H1 (cell line): ENCODE measurements at regions not wholly inside any gene's neighbourhood (a gene's known extent, or its start where the extent isn't known, plus 50 kb on each side); places are given as distances from the start of the nearest gene placed in this dataset.

Experiments
- SUZ12 ChIP-seq: fragments of 200-600 bp; sonication (generic); IDR thresholded peaks from 2 replicates; pipeline ENCODE4 v1.6.1; 2012; ENCODE audit warnings: mild to moderate bottlenecking, inconsistent platforms, low read length, moderate library complexity, mixed read lengths

DNA sequence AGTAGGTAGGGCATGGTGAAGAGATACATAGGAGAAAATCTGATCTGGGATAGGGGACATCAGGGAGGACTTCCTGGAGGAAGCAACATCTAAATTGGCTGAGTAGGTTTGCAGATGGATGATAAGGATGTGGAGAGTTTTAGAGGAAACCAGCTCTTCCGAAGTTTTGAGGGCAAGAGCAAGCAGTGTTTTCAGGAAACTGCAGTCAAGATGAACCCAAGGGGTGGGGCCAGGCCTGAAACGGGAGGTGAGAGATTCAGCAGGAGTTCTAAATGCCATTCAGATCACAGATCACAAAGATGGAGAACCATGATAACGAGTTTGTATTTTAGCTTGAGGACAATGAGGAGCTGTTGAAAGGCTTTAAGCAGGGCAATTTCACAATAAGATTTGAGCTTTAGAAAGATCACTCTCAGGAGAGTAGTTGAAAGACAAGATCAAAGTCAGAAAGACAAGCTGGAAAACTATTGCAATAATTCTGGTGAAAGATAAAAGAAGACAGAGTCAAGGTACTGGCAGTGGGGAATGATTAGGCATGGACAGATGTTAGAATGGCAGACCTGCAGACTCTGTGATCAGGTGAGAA, 70.1 kb upstream of the PLXNC1 start (continued):
- no peak for TF ChIP-seq SUZ12
